ENCODE measurements at regions not wholly inside any gene's neighbourhood (a gene's known extent, or its start where the extent isn't known, plus 50 kb on each side); places are given as distances from the start of the nearest gene placed in this dataset.

GRCh38 chrX:110430293-110431076 is 71.8 kb downstream of the RTL9 start:
- in situ Hi-C loops (cut with HindIII; ENCODE audit: extremely low pct_ligation_motif_present, low pct_unique_long_range_greater_than_20kb) = no loop called here
- no peak overlapping the region for H3K4me2 ChIP-seq (ENCODE audit: low read depth, low read length)
- no peaks in the 10 kb centered on the region for H3K36me3 ChIP-seq (replicated peaks in 1 of 2; ENCODE audit: control insufficient read depth in 1 of 2, insufficient read depth in 2 of 2, low read length in 2 of 2)
- H3K27ac ChIP-seq (ENCODE audit: extremely low read length, insufficient read depth, low read length) = no peak overlapping the region
- H3K4me3 ChIP-seq (replicated peaks in 1 of 3; ENCODE audit: insufficient read depth in 1 of 3, low read depth in 2 of 3, low read length in 3 of 3) = no peak overlapping the region
- 60% methylated on average over 1 of the region's 1 CpG for WGBS (ENCODE audit: low lambda C conversion rate)
- H4K20me1 ChIP-seq (ENCODE audit: insufficient read depth, low read length) = no peaks in the 10 kb centered on the region
- ChIA-PET CTCF (ENCODE audit: low intra/inter-chr PET ratio, low total read pairs) (no interaction called here), POLR2A (no interaction called here)
- H2AFZ ChIP-seq (ENCODE audit: low read length) = no peak overlapping the region
- ATAC-seq (no peak), FAIRE-seq (no peak), DNase-seq (ENCODE audit: low spot score) (no peak)
- peaks cover 10% of the 10 kb centered on the region for H3K4me1 ChIP-seq (ENCODE audit: insufficient read depth, low read length)
- no peak overlapping the region for H3K9ac ChIP-seq (ENCODE audit: insufficient read depth, low read depth, low read length)
- no TSS peak for BruUV-seq (replicated peaks)
- TF ChIP-seq ZBTB34 (CRISPR knock-in tag; IDR thresholded peaks at IDR 0.05) (no peak), ZNF891 (CRISPR knock-in tag; IDR thresholded peaks at IDR 0.05) (no peak), ZNF709 (CRISPR knock-in tag; IDR thresholded peaks at IDR 0.05) (no peak), RORA (CRISPR knock-in tag; IDR thresholded peaks at IDR 0.05) (no peak), MAFG (CRISPR knock-in tag; IDR thresholded peaks at IDR 0.05) (no peak), SATB2 (CRISPR knock-in tag; IDR thresholded peaks at IDR 0.05) (no peak), ZBTB3 (CRISPR knock-in tag; IDR thresholded peaks at IDR 0.05; ENCODE audit: borderline replicate concordance, low read depth) (no peak), ZNF12 (CRISPR knock-in tag; IDR thresholded peaks at IDR 0.05) (no peak)
- H3K9me3 ChIP-seq (ENCODE audit: low read length) = no peaks in the 10 kb centered on the region
- intact Hi-C loops (cut with micrococcal nuclease; ENCODE audit: unreplicated experiment) = no loop called here
- H3K27me3 ChIP-seq (ENCODE audit: control insufficient read depth in 1 of 2, insufficient read depth in 2 of 2, low read length in 2 of 2) = no peaks in the 10 kb centered on the region
- H3K79me2 ChIP-seq (ENCODE audit: insufficient read depth, low read length) = no peaks in the 10 kb centered on the region

All from HepG2 (cell line).